Neural crest cell (in vitro differentiated cells): ENCODE measurements at regions not wholly inside any gene's neighbourhood (a gene's known extent, or its start where the extent isn't known, plus 50 kb on each side); places are given as distances from the start of the nearest gene placed in this dataset.

ENCODE experiments used
- DNase-seq: peaks from one replicate; pipeline ENCODE4 v3.0.0; 2021; ENCODE audit warnings: low read depth, mixed read lengths, low spot score
- H3K27ac Mint-ChIP-seq: one replicate; pipeline ENCODE4 v1.8.0; 2021; ENCODE audit warnings: mild to moderate bottlenecking, mixed read lengths; ENCODE audit not compliant: unreplicated experiment
- H3K27me3 Mint-ChIP-seq: 2 replicates; pipeline ENCODE4 v1.8.0; 2021; ENCODE audit warnings: low read depth, mild to moderate bottlenecking, mixed read lengths
- H3K36me3 Mint-ChIP-seq: 2 replicates; pipeline ENCODE4 v1.8.0; 2021; ENCODE audit warnings: low read depth, mild to moderate bottlenecking, mixed read lengths
- H3K4me1 Mint-ChIP-seq: 2 replicates; pipeline ENCODE4 v1.8.0; 2021; ENCODE audit warnings: mixed read lengths
- H3K4me3 Mint-ChIP-seq: one replicate; pipeline ENCODE4 v1.8.0; 2021; ENCODE audit warnings: mild to moderate bottlenecking, mixed read lengths
- H3K9me3 Mint-ChIP-seq: 2 replicates; pipeline ENCODE4 v1.8.0; 2021; ENCODE audit warnings: mixed read lengths
- CTCF ChIP-seq: fragments of 200-600 bp; sonication (generic); conservative IDR thresholded peaks from 2 replicates; pipeline ENCODE4 v1.5.0; 2021; ENCODE audit warnings: antibody characterized with exemption, mild to moderate bottlenecking

GRCh38 chr15:62853114-62853840 lies 189.3 kb upstream of the TPM1 start:
- no peak for TF ChIP-seq CTCF
- H3K9me3 Mint-ChIP-seq: no peaks in the 10 kb centered on the region
- H3K27me3 Mint-ChIP-seq: peaks cover 1% of the 10 kb centered on the region
- peaks cover 9% of the 10 kb centered on the region for H3K4me1 Mint-ChIP-seq
- DNase-seq: no peak
- H3K36me3 Mint-ChIP-seq: no peaks in the 10 kb centered on the region
- H3K27ac Mint-ChIP-seq: no peak overlapping the region
- H3K4me3 Mint-ChIP-seq: no peak overlapping the region

DNA sequence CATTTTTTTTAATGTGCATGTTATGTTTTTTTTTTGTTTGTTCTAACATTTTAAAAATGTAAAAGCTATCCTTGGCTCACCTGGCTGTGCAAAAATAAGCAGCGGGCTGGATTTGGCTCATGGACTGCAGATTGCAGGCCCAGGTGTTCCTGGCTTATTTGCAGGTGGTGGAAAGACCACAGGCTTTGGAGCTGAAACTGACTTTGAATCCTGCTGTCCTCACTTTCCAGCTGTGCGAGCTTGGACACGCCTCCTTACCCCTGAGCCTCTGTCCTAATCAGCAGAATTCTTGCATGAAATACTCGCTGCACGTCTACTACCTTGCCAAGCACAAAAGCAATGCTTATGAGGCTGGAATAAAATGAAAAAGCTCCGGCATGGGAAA lies 188.7 kb upstream of the TPM1 start:
- peaks cover 2% of the 10 kb centered on the region for H3K27me3 Mint-ChIP-seq
- H3K4me1 Mint-ChIP-seq: peaks cover 9% of the 10 kb centered on the region
- no peaks in the 10 kb centered on the region for H3K36me3 Mint-ChIP-seq
- H3K4me3 Mint-ChIP-seq: no peak overlapping the region
- H3K27ac Mint-ChIP-seq: no peak overlapping the region
- TF ChIP-seq CTCF: no peak
- no peak for DNase-seq
- H3K9me3 Mint-ChIP-seq: no peaks in the 10 kb centered on the region

DNA sequence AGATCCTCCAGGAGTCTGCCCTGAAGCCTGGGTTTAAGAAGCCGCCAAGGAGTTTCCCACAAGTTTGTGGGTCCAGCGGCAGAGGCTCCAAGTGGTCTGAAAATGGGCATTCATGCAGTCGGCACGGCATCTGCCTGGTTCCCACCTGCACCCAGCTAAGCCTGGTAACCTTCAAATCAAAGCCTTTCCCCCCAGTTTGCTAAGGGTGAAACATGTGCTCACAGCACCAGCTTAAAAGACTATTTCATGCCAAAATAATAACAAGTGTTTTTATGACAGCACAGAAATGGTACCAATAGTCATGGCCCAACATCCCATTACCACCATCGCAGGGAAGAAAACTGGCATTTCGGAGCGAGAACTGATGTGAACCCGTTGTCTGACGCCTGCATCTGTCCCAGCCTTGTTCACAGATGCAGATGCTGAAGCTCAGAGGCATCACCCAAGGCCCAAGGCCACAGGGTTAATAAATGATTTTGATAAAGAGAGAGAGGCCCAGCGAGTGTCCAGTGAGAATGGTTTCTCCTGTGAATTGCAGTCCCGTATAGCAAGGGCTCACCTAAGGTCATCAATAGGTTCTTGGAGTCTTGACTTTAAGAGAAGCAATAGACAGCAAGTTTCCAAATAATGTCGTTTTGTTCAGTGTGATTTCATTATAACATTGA lies 188.0 kb upstream of the TPM1 start:
- no peak overlapping the region for H3K27ac Mint-ChIP-seq
- DNase-seq: no peak
- no peak for TF ChIP-seq CTCF
- no peak overlapping the region for H3K4me3 Mint-ChIP-seq
- H3K4me1 Mint-ChIP-seq: peaks cover 9% of the 10 kb centered on the region
- H3K36me3 Mint-ChIP-seq: peaks cover under 1% of the 10 kb centered on the region
- H3K9me3 Mint-ChIP-seq: peaks cover under 1% of the 10 kb centered on the region
- H3K27me3 Mint-ChIP-seq: peaks cover 3% of the 10 kb centered on the region

- Mint-ChIP-seq H3K27ac (no peak overlapping the region), H3K36me3 (peaks cover 4% of the 10 kb centered on the region), H3K4me1 (peaks cover 9% of the 10 kb centered on the region), H3K9me3 (peaks cover 6% of the 10 kb centered on the region), H3K27me3 (peaks cover 5% of the 10 kb centered on the region), H3K4me3 (no peak overlapping the region)
- no peak for DNase-seq
- no peak for TF ChIP-seq CTCF
Measured at GRCh38 chr15:62855085-62855476, 187.5 kb upstream of the TPM1 start.

GRCh38 chr15:62856466-62857246 lies 185.9 kb upstream of the TPM1 start:
- no peak overlapping the region for H3K27ac Mint-ChIP-seq
- peaks cover 13% of the 10 kb centered on the region for H3K9me3 Mint-ChIP-seq
- no peak overlapping the region for H3K4me3 Mint-ChIP-seq
- peaks cover 4% of the 10 kb centered on the region for H3K36me3 Mint-ChIP-seq
- H3K4me1 Mint-ChIP-seq: no peaks in the 10 kb centered on the region
- peaks cover 5% of the 10 kb centered on the region for H3K27me3 Mint-ChIP-seq
- no peak for TF ChIP-seq CTCF
- no peak for DNase-seq
